ENCODE measurements at regions not wholly inside any gene's neighbourhood (a gene's known extent, or its start where the extent isn't known, plus 50 kb on each side); places are given as distances from the start of the nearest gene placed in this dataset.
"Not testable (repeated sequence)": the region's sequence is repeated elsewhere in the genome, so short reads cannot be mapped to it uniquely, and the experiment has no call there.

DNA sequence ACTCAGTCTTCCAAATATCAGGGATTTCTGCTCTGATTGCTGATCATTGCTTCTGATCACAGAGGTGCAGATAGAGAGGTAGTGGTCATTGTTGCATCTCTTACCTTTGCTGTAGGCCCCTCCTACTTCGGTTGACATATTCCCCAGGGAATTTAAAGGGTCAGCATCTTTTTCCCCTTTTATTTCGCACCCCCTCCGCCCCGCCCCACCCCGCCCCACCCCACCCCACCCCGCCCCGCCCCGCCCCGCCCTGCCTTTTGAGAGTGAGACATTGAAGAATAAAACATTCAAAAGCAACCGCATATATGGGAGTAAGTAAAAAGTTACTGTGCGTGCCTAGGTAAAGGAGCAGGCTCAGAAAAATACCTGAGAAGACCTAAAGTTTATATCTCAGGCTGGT lies 463.9 kb downstream of the BTG1 start:
- in situ Hi-C loops (cut with HindIII; ENCODE audit: low sequenced_read_pairs), result no loop called here
- DNase-seq (ENCODE audit: low spot score), result no peak

DNA sequence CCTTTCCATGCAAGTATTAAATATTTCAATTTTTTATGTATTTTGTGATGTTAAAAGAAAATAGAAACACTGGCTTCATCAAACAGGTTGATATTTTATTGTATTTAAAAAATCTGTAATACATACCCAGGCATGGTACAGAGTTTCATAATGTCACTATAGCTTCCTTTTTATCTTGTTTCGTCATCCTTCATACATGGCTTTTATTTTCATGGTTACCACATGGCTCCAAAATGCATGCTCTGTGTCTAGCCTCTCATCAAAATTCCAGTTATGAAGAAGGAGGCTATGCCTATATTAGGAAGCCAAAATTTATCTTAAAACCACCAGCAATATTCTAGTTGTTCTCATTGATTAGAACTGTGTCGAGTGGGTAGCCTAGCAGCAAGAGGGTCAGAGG lies 464.8 kb downstream of the BTG1 start:
- in situ Hi-C loops (cut with HindIII; ENCODE audit: low sequenced_read_pairs), result no loop called here

DNA sequence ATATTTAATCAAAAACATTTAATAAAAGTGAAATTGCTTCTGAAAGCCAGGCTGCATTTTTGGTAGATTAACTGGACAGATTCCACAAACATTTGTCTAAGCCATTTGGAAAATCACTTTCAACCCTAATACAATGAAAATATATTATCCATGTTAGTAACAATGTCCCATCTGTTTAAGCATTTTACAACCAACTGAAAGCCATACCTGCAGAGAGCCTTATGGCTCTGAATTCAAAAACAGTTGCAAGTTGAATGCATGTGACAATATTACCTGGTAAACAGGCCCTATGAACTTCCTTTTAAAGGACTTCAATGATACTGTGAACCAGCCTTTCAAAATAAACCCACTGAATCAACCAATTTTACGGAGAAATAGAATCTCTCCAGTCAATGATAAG lies 468.1 kb downstream of the BTG1 start:
- peak; percentile 88 for DNase-seq (ENCODE audit: low spot score)
- in situ Hi-C loops (cut with HindIII; ENCODE audit: low sequenced_read_pairs), result no loop called here

More for the DNA sequence above, 464.8 kb downstream of the BTG1 start:
- no peak for DNase-seq (ENCODE audit: low spot score)

DNA sequence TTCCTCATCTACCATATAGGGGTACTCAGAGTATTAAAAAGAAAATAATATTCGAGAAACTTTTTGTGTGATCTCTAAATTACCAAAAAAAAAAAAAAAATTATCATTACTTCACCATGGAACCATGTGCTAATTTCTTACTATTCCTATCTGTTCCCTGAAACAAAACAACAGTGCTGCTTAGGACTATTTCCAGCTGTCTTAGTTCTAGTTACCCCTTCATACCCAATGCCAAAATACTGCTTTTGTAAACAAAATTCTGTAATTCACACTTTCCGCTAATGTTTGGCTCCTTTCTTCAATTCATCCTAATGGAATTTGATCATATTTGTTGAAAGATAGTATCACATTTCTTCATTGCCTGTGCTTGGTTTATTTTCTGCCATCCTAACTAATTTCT lies 470.2 kb downstream of the BTG1 start:
- in situ Hi-C loops (cut with HindIII; ENCODE audit: low sequenced_read_pairs), result no loop called here
- no peak for DNase-seq (ENCODE audit: low spot score)

DNA sequence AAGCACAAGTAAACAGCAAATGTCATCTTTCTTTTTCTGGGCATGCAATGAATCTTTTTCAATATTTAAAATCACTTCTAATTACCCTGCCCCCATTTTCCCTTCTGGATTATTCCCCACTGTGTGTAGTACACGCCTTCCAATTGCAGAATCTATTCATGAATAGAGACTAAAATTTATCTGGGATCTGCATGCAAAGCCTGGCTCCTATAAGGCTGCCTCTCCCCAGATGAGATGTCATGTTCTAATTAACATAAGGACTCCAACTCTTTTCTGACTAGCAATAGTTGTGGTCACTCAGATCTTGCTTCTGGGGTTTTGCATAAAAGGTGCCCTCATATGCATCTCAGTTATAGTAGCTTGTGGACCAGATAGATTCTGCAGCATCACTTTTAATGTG lies 473.5 kb downstream of the BTG1 start:
- in situ Hi-C loops (cut with HindIII; ENCODE audit: low sequenced_read_pairs), result no loop called here
- peak; percentile 41 for DNase-seq (ENCODE audit: low spot score)

DNA sequence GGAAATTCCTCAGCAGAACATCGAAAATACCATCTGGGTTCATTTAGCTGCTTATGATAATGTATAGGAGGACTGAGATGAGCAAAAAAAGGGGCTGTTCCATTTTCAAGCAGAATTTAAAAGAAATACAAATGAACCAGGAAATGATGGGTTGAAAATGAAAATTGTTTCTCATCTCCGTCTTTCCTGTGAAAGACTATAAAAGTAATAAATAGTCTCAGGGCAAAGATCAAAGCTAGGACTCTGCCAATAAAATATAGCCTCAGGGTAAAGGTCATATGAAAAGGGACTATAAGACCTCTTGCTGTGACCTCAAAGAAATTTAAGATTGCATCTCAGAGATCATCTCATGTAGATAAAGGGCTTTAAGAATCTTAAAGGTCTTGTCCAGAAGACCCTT lies 478.0 kb downstream of the BTG1 start:
- in situ Hi-C loops (cut with HindIII; ENCODE audit: low sequenced_read_pairs), result no loop called here

DNA sequence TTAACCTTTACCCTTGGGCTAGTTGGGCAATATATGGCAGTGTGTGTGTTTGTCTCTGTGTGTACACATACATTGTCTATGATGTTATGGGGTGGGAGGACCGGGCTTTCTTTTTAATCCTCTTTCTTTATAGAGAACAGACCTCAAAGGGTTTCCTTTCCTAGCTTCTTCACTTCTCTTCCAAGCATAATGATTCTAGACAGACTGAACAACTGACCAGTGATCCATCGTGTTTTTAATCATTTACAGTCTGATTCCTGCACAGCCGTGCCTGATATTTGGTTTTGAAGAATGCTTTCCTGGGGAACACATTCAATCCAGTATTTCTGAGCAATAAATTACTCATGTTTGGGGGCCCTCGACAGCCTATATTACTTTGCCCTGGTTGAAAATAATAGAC lies 481.1 kb upstream of the DCN start:
- DNase-seq (ENCODE audit: low spot score), result no peak
- in situ Hi-C loops (cut with HindIII; ENCODE audit: low sequenced_read_pairs), result no loop called here

More for the DNA sequence above, 478.0 kb downstream of the BTG1 start:
- no peak for DNase-seq (ENCODE audit: low spot score)

DNA sequence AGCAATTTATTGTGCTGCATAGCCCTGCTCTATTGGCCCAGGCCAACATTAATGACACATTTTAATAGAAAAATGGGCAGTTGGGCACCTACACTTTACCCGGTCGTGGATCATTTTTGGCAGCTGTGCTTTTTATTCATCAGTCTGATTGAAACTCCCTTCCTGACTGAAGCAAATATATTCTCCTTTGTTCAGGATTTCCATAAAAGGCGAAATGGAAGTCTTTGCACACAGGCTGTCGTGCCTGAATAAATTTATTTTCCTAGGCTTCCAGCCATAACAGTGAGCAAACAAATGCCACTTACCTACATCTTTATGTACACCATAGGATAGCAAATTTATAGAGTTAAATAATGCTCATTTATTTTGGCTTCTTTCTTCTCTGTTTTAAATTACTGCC lies 480.7 kb upstream of the DCN start:
- no peak for DNase-seq (ENCODE audit: low spot score)
- in situ Hi-C loops (cut with HindIII; ENCODE audit: low sequenced_read_pairs), result no loop called here

DNA sequence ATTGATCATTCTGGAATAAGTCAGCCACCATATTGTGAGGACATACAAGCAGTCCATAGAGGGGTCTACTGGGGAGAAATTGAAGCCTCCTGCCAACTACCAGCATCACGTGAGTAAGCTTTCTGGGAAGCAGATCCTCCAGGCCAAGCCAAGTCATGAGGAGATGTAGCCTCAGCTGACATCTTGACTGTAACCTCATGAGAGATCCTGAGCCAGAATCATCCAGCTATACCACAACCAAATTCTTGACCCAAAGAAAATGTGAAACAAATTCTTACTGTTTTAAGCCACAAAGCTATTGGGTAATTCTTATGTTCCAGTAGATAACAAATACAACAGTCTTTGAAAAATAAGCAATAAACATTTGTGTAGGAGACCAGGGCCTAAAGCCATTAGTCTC lies 479.4 kb upstream of the DCN start:
- in situ Hi-C loops (cut with HindIII; ENCODE audit: low sequenced_read_pairs), result no loop called here
- no peak for DNase-seq (ENCODE audit: low spot score)

DNA sequence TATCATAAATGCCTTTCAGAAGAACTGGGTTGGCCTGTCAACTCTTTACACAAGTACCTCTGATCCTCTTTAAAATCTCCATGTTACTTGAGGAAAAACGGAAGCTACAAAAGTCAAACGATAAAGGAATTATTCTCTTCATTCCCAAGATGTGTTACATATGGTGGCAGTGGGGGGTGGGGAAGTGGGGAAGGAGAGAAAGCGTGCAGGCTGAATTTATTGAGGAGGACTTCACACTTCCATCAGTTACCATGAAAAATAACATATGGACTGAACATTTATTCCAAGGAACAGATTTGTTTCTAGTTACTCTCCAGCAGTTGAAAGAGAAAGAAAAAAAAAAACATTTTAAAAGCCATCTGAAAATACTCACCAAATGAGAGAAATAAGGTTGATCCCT lies 474.4 kb upstream of the DCN start:
- in situ Hi-C loops (cut with HindIII; ENCODE audit: low sequenced_read_pairs), result no loop called here
- DNase-seq (ENCODE audit: low spot score), result no peak

DNA sequence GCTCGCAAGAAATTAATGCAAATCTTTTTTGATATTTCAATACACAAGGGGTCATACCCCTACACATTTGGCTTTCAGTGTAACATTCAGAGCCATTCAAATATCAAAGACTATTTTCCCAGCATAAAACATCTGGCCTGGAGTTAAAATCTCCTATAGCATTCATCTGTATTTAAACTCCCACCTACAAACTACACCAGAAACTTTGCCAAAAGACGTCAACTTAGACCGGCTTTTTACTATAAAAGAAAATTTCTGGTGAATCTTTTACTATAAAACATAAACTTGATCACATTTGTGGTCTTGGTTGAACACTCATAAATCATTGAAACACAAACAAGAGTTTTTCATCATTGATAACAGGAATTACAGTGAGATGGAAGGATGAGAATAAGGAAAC lies 473.3 kb upstream of the DCN start:
- no peak for DNase-seq (ENCODE audit: low spot score)
- in situ Hi-C loops (cut with HindIII; ENCODE audit: low sequenced_read_pairs), result no loop called here

DNA sequence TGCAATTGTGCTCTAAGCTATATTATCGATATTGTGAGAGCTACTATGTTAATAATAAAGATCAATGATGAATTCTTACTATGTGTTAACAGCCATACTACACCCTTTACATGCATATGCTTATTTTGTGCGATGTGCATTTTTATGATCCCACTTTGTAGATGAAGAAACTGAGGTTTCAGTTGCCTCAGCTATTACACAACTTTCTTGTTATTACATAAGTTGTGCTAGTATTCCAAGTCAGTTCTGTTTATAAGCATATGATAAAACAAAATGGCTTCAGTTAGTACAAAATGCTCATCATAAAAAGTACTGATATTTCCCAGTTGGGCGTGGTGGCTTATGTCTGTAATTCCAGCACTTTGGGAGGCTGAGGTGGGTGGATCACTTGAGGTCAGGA lies 471.5 kb upstream of the DCN start:
- DNase-seq (ENCODE audit: low spot score), result no peak
- in situ Hi-C loops (cut with HindIII; ENCODE audit: low sequenced_read_pairs), result no loop called here

DNA sequence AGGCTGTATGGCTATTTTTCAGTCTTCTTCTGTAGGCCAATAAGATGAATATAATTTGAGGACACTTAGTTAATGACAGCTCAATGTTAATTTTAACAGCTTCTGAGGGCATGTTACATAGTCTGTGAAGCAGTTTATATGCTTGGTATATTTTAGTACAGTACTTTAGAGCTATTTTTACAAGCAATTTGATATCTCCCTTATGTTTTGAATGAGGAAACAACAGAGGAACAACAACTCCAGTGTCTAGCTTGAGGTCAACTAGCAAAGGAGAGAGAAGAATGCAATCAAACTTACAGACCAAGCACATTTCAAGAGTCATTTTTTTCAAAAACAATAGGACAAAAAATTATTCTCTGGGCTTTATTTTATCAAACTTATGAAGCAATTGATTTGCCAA lies 469.1 kb upstream of the DCN start:
- no peak for DNase-seq (ENCODE audit: low spot score)
- in situ Hi-C loops (cut with HindIII; ENCODE audit: low sequenced_read_pairs), result no loop called here

DNA sequence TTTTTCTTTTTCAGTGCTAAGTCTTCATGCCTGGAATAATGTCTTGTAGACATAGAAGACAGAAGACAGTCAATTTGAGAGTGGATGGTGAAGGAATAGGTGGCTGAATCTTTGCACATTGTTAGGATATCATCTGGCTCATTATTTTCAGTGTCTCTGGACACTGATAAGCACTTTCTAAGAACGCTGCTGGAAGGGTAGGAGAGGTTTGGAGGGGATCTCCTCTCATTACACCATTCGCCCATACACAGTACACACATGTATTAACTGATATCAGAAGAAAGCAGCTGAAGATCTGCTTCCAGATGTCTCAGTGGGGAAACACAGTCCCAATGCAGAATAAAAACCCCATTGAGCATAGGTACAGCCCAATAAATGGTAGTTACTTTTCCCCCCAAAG lies 461.1 kb upstream of the DCN start:
- no peak for DNase-seq (ENCODE audit: low spot score)
- in situ Hi-C loops (cut with HindIII; ENCODE audit: low sequenced_read_pairs), result no loop called here

DNA sequence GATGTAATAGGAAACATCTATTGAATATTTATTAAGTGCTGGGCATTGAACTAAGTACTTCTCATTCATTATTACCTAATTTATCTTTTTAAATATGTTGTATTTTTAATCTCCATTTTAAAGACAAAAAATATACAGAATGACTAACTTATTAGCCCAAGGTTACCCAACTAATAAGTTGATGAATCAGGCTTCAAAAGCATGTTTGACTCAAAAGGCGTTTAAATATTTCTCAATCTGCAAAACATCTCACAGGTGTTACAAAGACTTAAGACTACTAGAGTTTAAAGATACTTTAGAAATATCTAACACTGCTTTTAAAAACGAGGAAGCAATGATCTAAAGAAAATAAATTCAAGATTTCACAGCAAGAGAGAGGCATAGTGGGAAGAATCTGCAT lies 457.4 kb upstream of the DCN start:
- DNase-seq (ENCODE audit: low spot score), result no peak
- in situ Hi-C loops (cut with HindIII; ENCODE audit: low sequenced_read_pairs), result no loop called here

DNA sequence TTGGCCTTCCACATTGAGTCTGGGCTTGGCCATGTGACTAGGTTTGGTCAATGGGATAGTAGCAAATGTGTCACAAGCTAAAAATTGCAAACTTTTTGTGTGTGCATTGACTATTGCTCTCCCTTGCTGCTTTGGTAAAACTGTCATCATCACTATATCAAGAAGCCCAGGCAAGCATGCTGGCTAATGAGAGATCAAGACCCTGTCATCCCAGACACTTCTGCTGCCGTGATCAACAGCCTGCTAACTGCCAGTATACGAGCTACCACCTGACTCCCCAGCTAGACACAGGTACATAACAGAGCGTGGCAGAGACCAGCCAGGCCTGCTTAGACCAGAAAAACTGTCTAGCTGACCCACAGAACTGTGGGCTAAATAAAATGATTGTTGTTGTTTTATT lies 456.7 kb upstream of the DCN start:
- DNase-seq (ENCODE audit: low spot score), result no peak
- in situ Hi-C loops (cut with HindIII; ENCODE audit: low sequenced_read_pairs), result no loop called here

DNA sequence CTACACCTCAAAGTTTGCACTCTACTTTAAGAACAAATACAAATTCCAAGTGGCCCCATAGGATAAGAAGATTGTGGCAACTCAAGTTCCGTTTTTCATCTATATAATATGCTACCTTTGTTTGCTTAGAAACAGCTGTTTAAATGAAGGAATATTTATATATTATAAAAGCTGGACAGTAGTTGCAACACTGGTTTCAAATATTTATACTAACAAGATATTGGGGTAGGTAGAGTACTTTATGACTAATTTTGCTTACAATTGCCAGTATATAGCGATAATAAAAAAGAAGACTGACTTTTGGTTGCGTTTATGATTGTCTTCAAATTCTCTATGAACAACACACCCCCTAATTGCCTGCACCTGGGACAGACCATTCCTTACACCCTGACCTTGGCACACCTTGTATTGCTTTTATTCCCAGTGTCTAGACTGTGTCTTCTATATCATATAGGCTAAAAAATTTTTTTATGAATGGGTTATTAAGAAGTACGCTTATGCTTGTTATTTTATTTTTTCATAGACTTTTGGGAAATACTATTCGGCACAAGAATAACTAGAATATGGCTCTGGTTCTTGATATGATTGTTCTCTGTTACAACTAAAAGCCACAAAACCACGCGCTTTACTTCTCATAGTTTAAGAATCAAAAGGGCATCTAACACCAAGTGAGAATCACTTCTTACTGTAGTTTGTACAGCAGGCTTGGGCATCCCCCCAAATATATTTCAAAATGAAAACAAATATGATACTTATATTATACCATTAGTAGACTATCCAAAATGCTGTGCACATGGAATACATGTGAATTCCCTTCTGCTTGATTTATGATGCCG lies 455.4 kb upstream of the DCN start:
- no peak for DNase-seq (ENCODE audit: low spot score)
- in situ Hi-C loops (cut with HindIII; ENCODE audit: low sequenced_read_pairs), result no loop called here

DNA sequence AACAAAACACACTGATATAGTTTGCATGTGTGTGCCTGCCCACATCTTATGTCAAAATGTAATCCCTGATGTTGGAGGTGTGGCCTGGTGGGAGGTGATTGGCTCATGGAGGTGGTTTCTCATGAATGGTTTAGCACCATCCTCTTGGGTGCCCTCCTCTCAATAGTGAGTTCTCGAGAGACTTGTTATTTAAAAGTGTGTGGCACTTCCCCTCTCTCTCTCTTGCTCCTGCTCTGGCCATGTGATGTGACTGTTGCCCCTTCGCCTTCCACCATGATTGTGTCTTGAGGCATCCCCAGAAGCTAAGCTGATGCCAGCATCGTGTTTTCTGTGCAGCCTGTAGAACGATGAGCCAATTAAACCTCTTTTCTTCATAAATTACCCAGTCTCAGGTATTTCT lies 454.1 kb upstream of the DCN start:
- in situ Hi-C loops (cut with HindIII; ENCODE audit: low sequenced_read_pairs), result no loop called here
- DNase-seq (ENCODE audit: low spot score), result no peak

DNA sequence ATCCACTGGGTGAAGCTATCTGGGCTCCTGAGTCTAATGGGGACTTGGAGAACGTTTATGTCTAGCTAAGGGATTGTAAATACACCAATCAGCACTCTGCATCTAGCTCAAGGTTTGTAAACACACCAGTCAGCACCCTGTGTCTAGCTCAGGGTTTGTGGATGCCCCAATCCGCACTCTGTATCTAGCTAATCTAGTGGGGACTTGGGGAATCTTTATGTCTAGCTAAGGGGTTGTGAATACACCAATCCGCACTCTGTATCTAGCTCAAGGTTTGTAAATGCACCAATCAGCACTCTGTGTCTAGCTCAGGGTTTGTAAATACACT lies 451.7 kb upstream of the DCN start:
- DNase-seq (ENCODE audit: low spot score); in situ Hi-C loops (cut with HindIII; ENCODE audit: low sequenced_read_pairs): not testable (repeated sequence)

DNA sequence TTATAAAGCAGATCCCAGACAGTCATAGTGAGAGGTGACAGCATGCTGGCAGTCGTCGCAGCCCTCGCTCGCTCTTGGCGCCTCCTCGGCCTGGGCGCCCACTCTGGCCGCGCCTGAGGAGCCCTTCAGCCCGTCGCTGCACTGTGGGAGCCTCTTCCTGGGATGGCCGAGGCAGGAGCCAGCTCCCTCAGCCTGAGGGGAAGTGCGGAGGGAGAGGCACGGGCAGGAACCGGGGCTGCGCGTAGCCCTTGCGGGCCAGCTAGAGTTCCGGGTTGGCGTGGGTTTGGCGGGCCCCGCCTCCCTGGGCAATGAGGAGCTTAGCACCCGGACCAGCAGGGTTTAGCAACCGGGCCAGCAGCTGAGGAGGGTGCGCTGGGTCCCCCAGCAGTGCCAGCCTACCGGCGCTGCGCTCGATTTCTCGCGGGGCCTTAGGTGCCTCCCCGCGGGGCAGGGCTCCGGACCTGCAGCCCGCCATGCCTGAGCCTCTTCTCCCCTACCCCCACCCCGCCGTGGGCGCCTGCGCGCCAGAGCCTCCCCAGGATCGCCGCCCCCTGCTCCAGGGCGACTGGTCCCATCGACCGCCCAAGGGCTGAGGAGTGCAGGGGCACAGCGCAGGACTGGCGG lies 451.2 kb upstream of the DCN start:
- DNase-seq (ENCODE audit: low spot score), result no peak
- in situ Hi-C loops (cut with HindIII; ENCODE audit: low sequenced_read_pairs), result no loop called here

DNA sequence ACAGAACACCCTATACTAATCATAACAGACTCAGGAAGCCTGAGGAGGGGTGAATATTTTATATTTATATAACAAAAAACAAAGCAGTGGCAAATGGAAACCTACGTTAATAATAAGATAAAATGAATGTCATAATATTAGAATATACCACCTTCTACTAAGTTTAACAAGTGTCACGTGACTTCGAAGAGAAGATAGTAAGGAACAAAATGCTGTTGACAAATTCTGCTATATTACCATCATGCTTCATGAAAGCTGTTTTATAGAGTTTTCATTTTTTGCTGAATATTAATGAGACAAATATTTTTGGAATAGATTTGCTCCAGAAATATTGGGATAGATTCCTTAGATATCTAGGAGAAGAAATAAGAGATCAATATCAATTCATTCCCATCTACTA lies 450.6 kb upstream of the DCN start:
- no peak for DNase-seq (ENCODE audit: low spot score)
- in situ Hi-C loops (cut with HindIII; ENCODE audit: low sequenced_read_pairs), result no loop called here
